NCI-H146 (cell line): ENCODE measurements at regions not wholly inside any gene's neighbourhood (a gene's known extent, or its start where the extent isn't known, plus 50 kb on each side); places are given as distances from the start of the nearest gene placed in this dataset.

Experiments
- DNase-seq: peaks from one replicate; lab custom pipeline; 2025; lab: John Stamatoyannopoulos, UW

GRCh38 chr7:8937204-8937603 lies 503.8 kb downstream of the NXPH1 start:
- DNase-seq: no peak

- no peak for DNase-seq
Measured at GRCh38 chr7:8938044-8938805, 504.8 kb downstream of the NXPH1 start.

- DNase-seq: no peak
Measured at GRCh38 chr7:8939446-8939845, 506.0 kb downstream of the NXPH1 start.

- DNase-seq: no peak
Measured at GRCh38 chr7:8963722-8964121, 530.3 kb downstream of the NXPH1 start.

- DNase-seq: no peak
Measured at GRCh38 chr7:8965177-8965576, 531.8 kb downstream of the NXPH1 start.

GRCh38 chr7:8973601-8974000 lies 540.2 kb downstream of the NXPH1 start:
- no peak for DNase-seq

- DNase-seq: no peak
Measured at GRCh38 chr7:8975681-8976080, 542.3 kb downstream of the NXPH1 start.

- peak; percentile 6 for DNase-seq
Measured at GRCh38 chr7:8982338-8982992, 549.1 kb downstream of the NXPH1 start.

GRCh38 chr7:8985255-8985654 lies 551.8 kb downstream of the NXPH1 start:
- no peak for DNase-seq

GRCh38 chr7:8988267-8988666 lies 554.9 kb downstream of the NXPH1 start:
- DNase-seq: no peak

- no peak for DNase-seq
Measured at GRCh38 chr7:8991159-8991558, 557.8 kb downstream of the NXPH1 start.

- DNase-seq: no peak
Measured at GRCh38 chr7:8998762-8999161, 565.4 kb downstream of the NXPH1 start.

- no peak for DNase-seq
Measured at GRCh38 chr7:9013940-9014339, 580.5 kb downstream of the NXPH1 start.

- DNase-seq: no peak
Measured at GRCh38 chr7:9017286-9017685, 583.9 kb downstream of the NXPH1 start.

- no peak for DNase-seq
Measured at GRCh38 chr7:9022456-9022855, 589.0 kb downstream of the NXPH1 start.

GRCh38 chr7:9023675-9024294 lies 590.4 kb downstream of the NXPH1 start:
- DNase-seq: no peak

GRCh38 chr7:9026121-9026520 lies 592.7 kb downstream of the NXPH1 start:
- DNase-seq: no peak

- DNase-seq: no peak
Measured at GRCh38 chr7:9028012-9028411, 594.6 kb downstream of the NXPH1 start.

GRCh38 chr7:9029681-9030530 lies 596.5 kb downstream of the NXPH1 start:
- peak; percentile 86 for DNase-seq

GRCh38 chr7:9030976-9031375 lies 597.6 kb downstream of the NXPH1 start:
- peak; percentile 11 for DNase-seq

GRCh38 chr7:9031386-9031785 lies 598.0 kb downstream of the NXPH1 start:
- no peak for DNase-seq

- no peak for DNase-seq
Measured at GRCh38 chr7:9036080-9036479, 602.7 kb downstream of the NXPH1 start.
